HG03442 (cell line): ENCODE measurements at regions not wholly inside any gene's neighbourhood (a gene's known extent, or its start where the extent isn't known, plus 50 kb on each side); places are given as distances from the start of the nearest gene placed in this dataset.
"Not testable (repeated sequence)": the region's sequence is repeated elsewhere in the genome, so short reads cannot be mapped to it uniquely, and the experiment has no call there.

Experiments used
- ATAC-seq: cut with Tn5 transposase; IDR thresholded peaks from one replicate; pipeline ENCODE4 v1.9.1; 2021; ENCODE audit warnings: mild to moderate bottlenecking, moderate library complexity; ENCODE audit not compliant: unreplicated experiment

GRCh38 chr13:65264066-65264465 is 1966.1 kb downstream of the PCDH9 start:
- no peak for ATAC-seq

- no peak for ATAC-seq
These were observed 1968.9 kb downstream of the PCDH9 start for GRCh38 chr13:65260946-65261891.

GRCh38 chr13:65240773-65241172 is 1989.4 kb downstream of the PCDH9 start:
- ATAC-seq: no peak

GRCh38 chr13:65236841-65237418 is 1993.2 kb downstream of the PCDH9 start:
- ATAC-seq: no peak

- ATAC-seq: no peak
These were observed 2012.6 kb downstream of the PCDH9 start for GRCh38 chr13:65217471-65217995.

GRCh38 chr13:65202845-65203244 is 2027.3 kb downstream of the PCDH9 start:
- not testable (repeated sequence) for ATAC-seq

- no peak for ATAC-seq
These were observed 2041.4 kb downstream of the PCDH9 start for GRCh38 chr13:65188721-65189120.

- ATAC-seq: no peak
These were observed 2062.1 kb downstream of the PCDH9 start for GRCh38 chr13:65168026-65168425.

- no peak for ATAC-seq
These were observed 2063.5 kb downstream of the PCDH9 start for GRCh38 chr13:65166675-65167074.

- no peak for ATAC-seq
These were observed 2070.3 kb downstream of the PCDH9 start for GRCh38 chr13:65159803-65160202.

GRCh38 chr13:65155861-65156260 is 2074.3 kb downstream of the PCDH9 start:
- no peak for ATAC-seq

GRCh38 chr13:65154661-65155447 is 2075.3 kb downstream of the PCDH9 start:
- ATAC-seq: no peak

- ATAC-seq: no peak
These were observed 2080.4 kb downstream of the PCDH9 start for GRCh38 chr13:65149687-65150086.

GRCh38 chr13:65143920-65144319 is 2086.2 kb downstream of the PCDH9 start:
- no peak for ATAC-seq

GRCh38 chr13:65133094-65133493 is 2097.0 kb downstream of the PCDH9 start:
- ATAC-seq: no peak

- ATAC-seq: no peak
These were observed 2104.9 kb downstream of the PCDH9 start for GRCh38 chr13:65125236-65125635.

GRCh38 chr13:65112531-65112941 is 2117.6 kb downstream of the PCDH9 start:
- ATAC-seq: no peak

GRCh38 chr13:65112123-65112522 is 2118.0 kb downstream of the PCDH9 start:
- ATAC-seq: no peak

- no peak for ATAC-seq
These were observed 2118.9 kb downstream of the PCDH9 start for GRCh38 chr13:65111223-65111622.

GRCh38 chr13:65104436-65104835 is 2125.7 kb downstream of the PCDH9 start:
- ATAC-seq: not testable (repeated sequence)

- ATAC-seq: no peak
These were observed 2126.8 kb downstream of the PCDH9 start for GRCh38 chr13:65103351-65103750.
